Loucy (cell line): ENCODE measurements at regions not wholly inside any gene's neighbourhood (a gene's known extent, or its start where the extent isn't known, plus 50 kb on each side); places are given as distances from the start of the nearest gene placed in this dataset.

Experiments
- H2AFZ ChIP-seq: fragments of 200-600 bp; sonication (generic); 2 replicates; pipeline ENCODE4 v1.6.0; 2016; ENCODE audit warnings: antibody characterized with exemption, mild to moderate bottlenecking, low read length, moderate library complexity
- H3F3A ChIP-seq: fragments of 200-600 bp; 2 replicates; pipeline ENCODE4 v1.6.0; 2016; ENCODE audit warnings: antibody characterized with exemption, low read depth, mild to moderate bottlenecking
- H3K27me3 ChIP-seq: fragments of 200-600 bp; sonication (generic); 2 replicates; pipeline ENCODE4 v1.6.1; 2014; ENCODE audit warnings: low read length, mild to moderate bottlenecking; ENCODE audit not compliant: insufficient read depth, poor library complexity, severe bottlenecking
- H3K36me3 ChIP-seq: fragments of 200-600 bp; sonication (generic); 2 replicates; pipeline ENCODE4 v1.6.1; 2016; ENCODE audit warnings: low read length; ENCODE audit not compliant: insufficient read depth
- H3K4me1 ChIP-seq: fragments of 200-600 bp; sonication (generic); 2 replicates; pipeline ENCODE4 v1.5.1; 2014; ENCODE audit warnings: low read length, mild to moderate bottlenecking; ENCODE audit not compliant: insufficient read depth, poor library complexity, severe bottlenecking
- H3K4me2 ChIP-seq: fragments of 200-600 bp; sonication (generic); 2 replicates; pipeline ENCODE4 v1.6.0; 2014; ENCODE audit warnings: antibody characterized with exemption, low read length, low read depth, mild to moderate bottlenecking; ENCODE audit not compliant: poor library complexity, severe bottlenecking
- H3K4me3 ChIP-seq: fragments of 200-600 bp; sonication (generic); 2 replicates; pipeline ENCODE4 v1.5.1; 2014; ENCODE audit warnings: low read length, mild to moderate bottlenecking, mixed read lengths; ENCODE audit not compliant: poor library complexity, severe bottlenecking
- H3K79me2 ChIP-seq: fragments of 200-600 bp; sonication (generic); 2 replicates; pipeline ENCODE4 v1.6.1; 2014; ENCODE audit warnings: low read length; ENCODE audit not compliant: insufficient read depth
- H3K9ac ChIP-seq: fragments of 200-600 bp; sonication (generic); 2 replicates; pipeline ENCODE4 v1.6.0; 2014; ENCODE audit warnings: mild to moderate bottlenecking, low read depth, low read length, moderate library complexity; ENCODE audit not compliant: poor library complexity, severe bottlenecking
- H3K9me2 ChIP-seq: fragments of 200-600 bp; sonication (generic); replicated peaks from 2 replicates; pipeline ENCODE4 v1.6.1; 2016; ENCODE audit warnings: low read depth, low read length, mixed read lengths
- H3K9me3 ChIP-seq: fragments of 200-600 bp; sonication (generic); 2 replicates; pipeline ENCODE4 v1.6.1; 2014; ENCODE audit warnings: mild to moderate bottlenecking, antibody characterized with exemption, low read length, low read depth; ENCODE audit not compliant: insufficient read depth
- H4K20me1 ChIP-seq: fragments of 200-600 bp; sonication (generic); 2 replicates; pipeline ENCODE4 v1.6.0; 2014; ENCODE audit warnings: antibody characterized with exemption, low read length, mild to moderate bottlenecking; ENCODE audit not compliant: insufficient read depth, poor library complexity, severe bottlenecking
- EZH2phosphoT487 ChIP-seq: fragments of 200-600 bp; IDR thresholded peaks from 2 replicates; pipeline ENCODE4 v1.6.1; 2018; ENCODE audit warnings: antibody characterized with exemption, mild to moderate bottlenecking, moderate library complexity, borderline replicate concordance
- TF ChIP-seq, protein P1 (sequence below): fragments of 200-600 bp; sonication (generic); conservative IDR thresholded peaks from 2 replicates; pipeline ENCODE4 v1.5.1; 2014; ENCODE audit warnings: mild to moderate bottlenecking, antibody characterized with exemption, low read length

DNA sequence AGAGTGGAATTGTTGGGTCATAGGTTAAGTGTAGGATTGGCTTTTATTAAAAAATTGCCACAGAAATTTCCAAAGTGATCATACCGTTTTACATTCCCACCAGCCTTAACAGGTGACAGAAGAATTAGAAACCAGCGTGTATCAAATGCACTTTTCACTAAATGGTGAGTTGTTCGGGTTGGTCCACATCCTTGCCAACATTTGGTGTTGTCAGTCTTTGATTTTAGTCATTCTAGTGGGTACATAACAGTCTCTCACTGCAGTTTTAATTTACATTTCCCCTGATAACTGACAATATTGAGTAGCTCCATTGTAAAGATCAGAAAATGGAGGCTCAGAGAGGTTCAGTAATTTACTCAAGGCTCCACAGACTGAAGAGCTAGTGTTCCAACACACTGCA, 237.8 kb upstream of the LHX5 start:
- H3K36me3 ChIP-seq, result no peaks in the 10 kb centered on the region
- no peaks in the 10 kb centered on the region for H3K9me3 ChIP-seq
- no peak overlapping the region for H3K4me2 ChIP-seq
- H3K4me1 ChIP-seq, result no peaks in the 10 kb centered on the region
- H2AFZ ChIP-seq, result no peak overlapping the region
- H3F3A ChIP-seq, result no peaks in the 10 kb centered on the region
- H3K79me2 ChIP-seq, result no peaks in the 10 kb centered on the region
- H4K20me1 ChIP-seq, result no peaks in the 10 kb centered on the region
- no peaks in the 10 kb centered on the region for H3K9me2 ChIP-seq
- H3K9ac ChIP-seq, result no peak overlapping the region
- TF ChIP-seq, protein P1, sequence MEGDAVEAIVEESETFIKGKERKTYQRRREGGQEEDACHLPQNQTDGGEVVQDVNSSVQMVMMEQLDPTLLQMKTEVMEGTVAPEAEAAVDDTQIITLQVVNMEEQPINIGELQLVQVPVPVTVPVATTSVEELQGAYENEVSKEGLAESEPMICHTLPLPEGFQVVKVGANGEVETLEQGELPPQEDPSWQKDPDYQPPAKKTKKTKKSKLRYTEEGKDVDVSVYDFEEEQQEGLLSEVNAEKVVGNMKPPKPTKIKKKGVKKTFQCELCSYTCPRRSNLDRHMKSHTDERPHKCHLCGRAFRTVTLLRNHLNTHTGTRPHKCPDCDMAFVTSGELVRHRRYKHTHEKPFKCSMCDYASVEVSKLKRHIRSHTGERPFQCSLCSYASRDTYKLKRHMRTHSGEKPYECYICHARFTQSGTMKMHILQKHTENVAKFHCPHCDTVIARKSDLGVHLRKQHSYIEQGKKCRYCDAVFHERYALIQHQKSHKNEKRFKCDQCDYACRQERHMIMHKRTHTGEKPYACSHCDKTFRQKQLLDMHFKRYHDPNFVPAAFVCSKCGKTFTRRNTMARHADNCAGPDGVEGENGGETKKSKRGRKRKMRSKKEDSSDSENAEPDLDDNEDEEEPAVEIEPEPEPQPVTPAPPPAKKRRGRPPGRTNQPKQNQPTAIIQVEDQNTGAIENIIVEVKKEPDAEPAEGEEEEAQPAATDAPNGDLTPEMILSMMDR, result no peak
- TF ChIP-seq EZH2phosphoT487, result no peak
- no peak overlapping the region for H3K4me3 ChIP-seq
- H3K27me3 ChIP-seq, result no peaks in the 10 kb centered on the region

DNA sequence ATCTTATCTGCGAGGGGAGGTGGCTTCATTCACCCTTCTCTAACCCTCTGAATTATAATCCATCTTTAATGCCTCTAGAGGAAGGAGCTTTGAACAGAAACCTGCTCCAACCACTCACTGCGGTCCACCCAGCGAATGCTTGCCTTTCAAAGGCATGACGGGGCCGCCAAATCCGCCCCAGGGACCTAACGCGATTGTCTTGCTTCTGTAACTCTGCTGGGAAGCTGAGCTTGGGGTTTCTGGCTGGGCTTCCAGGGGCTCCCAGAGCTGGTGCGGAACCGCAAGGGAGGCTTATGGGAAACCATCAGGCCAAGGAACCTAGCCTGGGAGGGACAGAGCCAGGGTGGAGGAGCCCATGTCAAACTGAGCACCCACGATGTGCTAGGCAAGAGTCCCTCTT, 231.2 kb upstream of the LHX5 start:
- Histone ChIP-seq H3K27me3 (no peaks in the 10 kb centered on the region), H2AFZ (no peak overlapping the region), H3K9me3 (peaks cover 3% of the 10 kb centered on the region; the same call in 1 of the 2 replicates), H3K9ac (no peak overlapping the region), H3K4me3 (no peak overlapping the region), H3K36me3 (no peaks in the 10 kb centered on the region), H3K4me1 (no peaks in the 10 kb centered on the region), H3K9me2 (no peaks in the 10 kb centered on the region), H3K79me2 (no peaks in the 10 kb centered on the region), H3F3A (no peaks in the 10 kb centered on the region), H4K20me1 (no peaks in the 10 kb centered on the region), H3K4me2 (no peak overlapping the region)
- no peak for TF ChIP-seq EZH2phosphoT487
- TF ChIP-seq, protein P1, result no peak

- Histone ChIP-seq H3K9me2 (no peaks in the 10 kb centered on the region), H3K79me2 (no peaks in the 10 kb centered on the region), H3K9ac (no peak overlapping the region), H3K9me3 (peaks cover 3% of the 10 kb centered on the region; the same call in 1 of the 2 replicates), H3K27me3 (no peaks in the 10 kb centered on the region), H3K4me3 (no peak overlapping the region), H3K36me3 (no peaks in the 10 kb centered on the region), H4K20me1 (no peaks in the 10 kb centered on the region), H3K4me1 (no peaks in the 10 kb centered on the region), H3F3A (no peaks in the 10 kb centered on the region), H2AFZ (no peak overlapping the region), H3K4me2 (no peak overlapping the region)
- no peak for TF ChIP-seq EZH2phosphoT487
- TF ChIP-seq, protein P1, result no peak
Observed at GRCh38 chr12:113702276-113702675, 230.6 kb upstream of the LHX5 start.
